PC-9 (cell line): ENCODE measurements at regions not wholly inside any gene's neighbourhood (a gene's known extent, or its start where the extent isn't known, plus 50 kb on each side); places are given as distances from the start of the nearest gene placed in this dataset.

Source experiments
- BruUV-seq: library from RNA; stranded (reverse); fragments of 400-500 nt; replicated peaks from 2 replicates; lab custom pipeline; 2021; lab: Mats Ljungman, UMichigan
- CTCF ChIA-PET: fragments of 300-600 bp; sonication (Branson Sonifier 250); formaldehyde crosslinking; loops from one replicate; lab custom pipeline; 2022; ENCODE audit warnings: antibody characterized with exemption; lab: Charles Lee
- POLR2A ChIA-PET: fragments of 300-600 bp; sonication (Branson Sonifier 250); formaldehyde crosslinking; loops from one replicate; lab custom pipeline; 2022; ENCODE audit warnings: antibody characterized with exemption; ENCODE audit not compliant: unreplicated experiment; lab: Charles Lee
- DNase-seq, 2 experiments: peaks; one replicate each; pipeline versions ENCODE4 v3.0.0 to v3.0.0-alpha.2; 2015 to 2022; ENCODE audit warnings: mixed read lengths in 1 of 2
- H2AFZ ChIP-seq: fragments of 200-600 bp; sonication (generic); 2 replicates; pipeline ENCODE4 v1.8.1; 2017; ENCODE audit warnings: antibody characterized with exemption
- H3F3A ChIP-seq: fragments of 200-600 bp; sonication (generic); 2 replicates; pipeline ENCODE4 v1.8.1; 2017; ENCODE audit warnings: antibody characterized with exemption, mild to moderate bottlenecking, low read depth; ENCODE audit not compliant: insufficient read depth
- H3K27ac ChIP-seq: fragments of 200-600 bp; sonication (generic); 2 replicates; pipeline ENCODE4 v1.6.1; 2016; ENCODE audit warnings: mixed run types
- H3K27me3 ChIP-seq: fragments of 200-600 bp; sonication (generic); 2 replicates; pipeline ENCODE4 v1.6.1; 2016; ENCODE audit warnings: low read depth, mixed run types; ENCODE audit not compliant: insufficient read depth
- H3K36me3 ChIP-seq: fragments of 200-600 bp; sonication (generic); 2 replicates; pipeline ENCODE4 v1.6.1; 2016; ENCODE audit warnings: low read depth, mixed run types
- H3K4me1 ChIP-seq: fragments of 200-600 bp; sonication (generic); replicated peaks from 2 replicates; pipeline ENCODE4 v1.6.1; 2016; ENCODE audit warnings: mixed run types; ENCODE audit not compliant: insufficient read depth
- H3K4me2 ChIP-seq: fragments of 200-600 bp; sonication (generic); 2 replicates; pipeline ENCODE4 v1.6.1; 2017; ENCODE audit warnings: mixed run types
- H3K4me3 ChIP-seq: fragments of 200-600 bp; sonication (generic); 2 replicates; pipeline ENCODE4 v1.6.1; 2016; ENCODE audit warnings: mixed run types
- H3K79me2 ChIP-seq: fragments of 200-600 bp; sonication (generic); 2 replicates; pipeline ENCODE4 v1.6.1; 2017; ENCODE audit warnings: low read depth, mixed run types
- H3K9me2 ChIP-seq: fragments of 200-600 bp; sonication (generic); 2 replicates; pipeline ENCODE4 v1.8.1; 2017; ENCODE audit warnings: mild to moderate bottlenecking; ENCODE audit not compliant: insufficient read depth
- H3K9me3 ChIP-seq: fragments of 200-600 bp; sonication (generic); 2 replicates; pipeline ENCODE4 v1.8.1; 2016; ENCODE audit warnings: low read depth; ENCODE audit not compliant: insufficient read depth
- H4K20me1 ChIP-seq: fragments of 200-600 bp; sonication (generic); 2 replicates; pipeline ENCODE4 v1.8.1; 2017; ENCODE audit not compliant: insufficient read depth
- EZH2 ChIP-seq: fragments of 200-600 bp; sonication (generic); IDR thresholded peaks from 2 replicates; pipeline ENCODE4 v1.8.0; 2017; ENCODE audit warnings: antibody characterized with exemption, low read depth
- intact Hi-C: fragments of 100-400 bp; cut with micrococcal nuclease; formaldehyde crosslinking; loops from one replicate; pipeline ENCODE4 v1.10.0; 2022; ENCODE audit not compliant: unreplicated experiment
- TF ChIP-seq, protein P1 (sequence below): fragments of 200-600 bp; sonication (generic); conservative IDR thresholded peaks from 2 replicates; pipeline ENCODE4 v1.6.1; 2017; ENCODE audit warnings: mixed run types, antibody characterized with exemption, mild to moderate bottlenecking, moderate library complexity

DNA sequence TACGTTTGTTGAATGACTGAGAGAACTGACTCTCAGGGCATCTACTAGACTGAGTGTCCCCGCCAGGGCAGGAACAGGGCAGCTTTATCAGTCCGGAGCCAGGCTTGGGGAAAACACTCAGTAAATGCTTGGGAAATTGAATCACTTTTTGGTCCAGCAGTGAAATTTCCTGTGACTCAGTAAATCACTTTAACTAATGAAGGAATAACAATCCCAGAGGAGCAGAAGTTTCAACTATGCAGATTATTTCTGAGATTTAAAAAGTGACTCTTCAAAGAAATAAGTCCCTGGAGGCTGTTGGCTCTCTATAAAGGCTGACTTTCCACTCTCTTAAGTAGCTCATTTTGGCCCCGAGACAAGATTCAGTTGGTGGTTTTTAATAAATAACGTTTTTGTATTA is 101.8 kb downstream of the FOXL1 start:
- BruUV-seq = no TSS peak
- TF ChIP-seq, protein P1, sequence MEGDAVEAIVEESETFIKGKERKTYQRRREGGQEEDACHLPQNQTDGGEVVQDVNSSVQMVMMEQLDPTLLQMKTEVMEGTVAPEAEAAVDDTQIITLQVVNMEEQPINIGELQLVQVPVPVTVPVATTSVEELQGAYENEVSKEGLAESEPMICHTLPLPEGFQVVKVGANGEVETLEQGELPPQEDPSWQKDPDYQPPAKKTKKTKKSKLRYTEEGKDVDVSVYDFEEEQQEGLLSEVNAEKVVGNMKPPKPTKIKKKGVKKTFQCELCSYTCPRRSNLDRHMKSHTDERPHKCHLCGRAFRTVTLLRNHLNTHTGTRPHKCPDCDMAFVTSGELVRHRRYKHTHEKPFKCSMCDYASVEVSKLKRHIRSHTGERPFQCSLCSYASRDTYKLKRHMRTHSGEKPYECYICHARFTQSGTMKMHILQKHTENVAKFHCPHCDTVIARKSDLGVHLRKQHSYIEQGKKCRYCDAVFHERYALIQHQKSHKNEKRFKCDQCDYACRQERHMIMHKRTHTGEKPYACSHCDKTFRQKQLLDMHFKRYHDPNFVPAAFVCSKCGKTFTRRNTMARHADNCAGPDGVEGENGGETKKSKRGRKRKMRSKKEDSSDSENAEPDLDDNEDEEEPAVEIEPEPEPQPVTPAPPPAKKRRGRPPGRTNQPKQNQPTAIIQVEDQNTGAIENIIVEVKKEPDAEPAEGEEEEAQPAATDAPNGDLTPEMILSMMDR = no peak
- no peak for TF ChIP-seq EZH2
- no peaks in the 10 kb centered on the region for H3K36me3 ChIP-seq
- H3K27me3 ChIP-seq = peaks cover 63% of the 10 kb centered on the region
- H2AFZ ChIP-seq = no peak overlapping the region
- H4K20me1 ChIP-seq = no peaks in the 10 kb centered on the region
- intact Hi-C loops = no loop called here
- H3K4me2 ChIP-seq = no peak overlapping the region
- CTCF ChIA-PET = no interaction called here
- no peaks in the 10 kb centered on the region for H3K79me2 ChIP-seq
- H3K4me1 ChIP-seq = no peaks in the 10 kb centered on the region
- H3K27ac ChIP-seq = no peak overlapping the region
- POLR2A ChIA-PET = no interaction called here
- H3K4me3 ChIP-seq = no peak overlapping the region
- no peaks in the 10 kb centered on the region for H3F3A ChIP-seq
- no peaks in the 10 kb centered on the region for H3K9me3 ChIP-seq
- H3K9me2 ChIP-seq = no peaks in the 10 kb centered on the region
- DNase-seq = no peak

DNA sequence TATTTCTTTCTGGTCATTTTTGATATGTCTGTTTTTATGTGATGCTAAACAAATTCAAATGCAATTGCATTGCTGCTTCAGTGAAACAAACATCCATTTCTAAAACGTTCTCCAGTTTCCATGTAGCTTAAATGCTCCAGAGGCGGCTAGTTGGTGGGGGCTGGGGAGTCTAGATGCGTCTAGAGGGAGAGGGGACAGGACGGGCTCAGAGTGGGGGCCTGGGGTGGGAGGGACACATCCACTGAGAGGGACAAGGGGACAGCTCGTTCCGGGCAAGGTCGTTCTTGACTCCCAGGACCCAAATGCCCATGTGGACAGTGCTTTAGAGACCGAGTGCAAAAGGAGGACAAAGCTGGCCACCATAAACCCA is 102.3 kb downstream of the FOXL1 start:
- BruUV-seq = no TSS peak
- CTCF ChIA-PET = no interaction called here

DNA sequence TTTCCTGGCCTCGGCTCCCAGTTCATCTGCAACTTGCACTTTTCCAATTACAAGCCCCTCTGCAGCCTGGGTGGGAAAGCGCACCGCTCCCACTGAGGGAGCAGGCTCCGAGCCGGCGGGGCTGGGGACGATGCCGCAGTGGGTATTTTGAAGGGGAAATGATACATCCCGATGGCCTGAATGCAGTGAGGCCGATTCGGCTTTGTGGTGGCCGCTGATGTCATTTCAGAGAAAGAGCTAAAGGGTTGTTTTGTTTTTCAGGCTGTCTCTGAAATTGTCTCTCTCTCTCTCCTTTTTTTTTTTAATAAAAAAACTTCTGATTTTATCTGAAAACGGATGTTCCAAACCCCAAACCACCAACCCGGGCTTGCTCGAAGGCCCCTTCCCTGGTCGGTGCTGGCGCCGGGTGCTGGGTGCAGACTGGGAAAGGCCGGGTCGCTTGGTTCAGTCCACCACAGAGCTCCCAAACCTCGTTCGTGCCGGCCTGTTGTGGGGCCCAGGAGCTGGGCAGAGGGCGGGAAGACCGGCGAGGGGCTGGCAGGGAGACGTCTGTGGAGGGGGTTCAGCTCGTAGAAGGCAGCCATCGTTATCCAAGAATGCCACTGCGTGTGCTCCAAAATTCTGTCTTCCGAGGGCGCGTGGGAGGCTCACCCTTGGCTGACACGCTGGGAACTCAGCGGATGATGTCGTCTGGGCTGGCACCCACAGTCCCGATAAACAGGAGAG is 102.8 kb downstream of the FOXL1 start:
- H3F3A ChIP-seq = no peaks in the 10 kb centered on the region
- H3K27me3 ChIP-seq = peaks cover 65% of the 10 kb centered on the region
- BruUV-seq = no TSS peak
- H3K79me2 ChIP-seq = no peaks in the 10 kb centered on the region
- no peak overlapping the region for H3K4me2 ChIP-seq
- H3K9me3 ChIP-seq = no peaks in the 10 kb centered on the region
- no peak overlapping the region for H2AFZ ChIP-seq
- no peaks in the 10 kb centered on the region for H3K36me3 ChIP-seq
- no peaks in the 10 kb centered on the region for H3K9me2 ChIP-seq
- H4K20me1 ChIP-seq = no peaks in the 10 kb centered on the region
- ChIA-PET CTCF (no interaction called here), POLR2A (no interaction called here)
- no peak for DNase-seq
- H3K27ac ChIP-seq = no peak overlapping the region
- intact Hi-C loops = no loop called here
- H3K4me3 ChIP-seq = no peak overlapping the region
- H3K4me1 ChIP-seq = no peaks in the 10 kb centered on the region
- TF ChIP-seq, protein P1 = no peak
- TF ChIP-seq EZH2 = no peak

More for the DNA sequence above, 102.3 kb downstream of the FOXL1 start:
- Histone ChIP-seq H4K20me1 (no peaks in the 10 kb centered on the region), H3K27ac (no peak overlapping the region), H3K9me2 (no peaks in the 10 kb centered on the region), H3K4me3 (no peak overlapping the region), H3K79me2 (no peaks in the 10 kb centered on the region), H3K36me3 (no peaks in the 10 kb centered on the region), H3F3A (no peaks in the 10 kb centered on the region), H3K4me1 (no peaks in the 10 kb centered on the region), H3K9me3 (no peaks in the 10 kb centered on the region), H3K27me3 (peaks cover 63% of the 10 kb centered on the region), H2AFZ (no peak overlapping the region), H3K4me2 (no peak overlapping the region)
- POLR2A ChIA-PET = no interaction called here
- intact Hi-C loops = no loop called here
- TF ChIP-seq, protein P1 = no peak
- no peak for TF ChIP-seq EZH2
- no peak for DNase-seq
